GM10266 (cell line): ENCODE measurements at regions not wholly inside any gene's neighbourhood (a gene's known extent, or its start where the extent isn't known, plus 50 kb on each side); places are given as distances from the start of the nearest gene placed in this dataset.

ENCODE experiments used
- DNase-seq: peaks from one replicate; pipeline ENCODE4 v3.0.0; 2012; ENCODE audit errors: extremely low spot score
- TF ChIP-seq, protein P1 (sequence below): IDR thresholded peaks from 2 replicates; pipeline ENCODE4 v1.5.1; 2012; ENCODE audit warnings: mild to moderate bottlenecking, low read depth; ENCODE audit not compliant: control insufficient read depth, insufficient read depth; ENCODE audit errors: missing control alignments

DNA sequence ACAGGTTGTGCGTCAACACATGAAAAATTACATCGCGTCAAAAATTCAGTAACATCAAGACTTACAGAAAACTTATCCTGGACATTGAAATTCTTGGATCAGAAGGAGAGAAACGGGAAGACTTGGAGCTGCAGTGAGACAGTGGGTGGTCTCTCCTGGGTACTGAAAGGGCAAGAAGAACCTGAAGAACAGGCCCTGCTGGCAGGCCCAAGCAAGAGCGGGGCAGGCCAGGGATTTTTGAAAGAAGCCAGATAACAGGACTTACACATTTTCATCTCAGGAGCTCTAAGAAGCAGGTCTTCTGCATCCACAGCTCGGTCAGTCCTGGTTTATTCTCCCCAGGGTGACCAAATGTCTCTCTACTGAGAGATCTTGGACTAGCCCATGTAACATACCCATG is 466.5 kb upstream of the SOX5 start:
- TF ChIP-seq, protein P1, sequence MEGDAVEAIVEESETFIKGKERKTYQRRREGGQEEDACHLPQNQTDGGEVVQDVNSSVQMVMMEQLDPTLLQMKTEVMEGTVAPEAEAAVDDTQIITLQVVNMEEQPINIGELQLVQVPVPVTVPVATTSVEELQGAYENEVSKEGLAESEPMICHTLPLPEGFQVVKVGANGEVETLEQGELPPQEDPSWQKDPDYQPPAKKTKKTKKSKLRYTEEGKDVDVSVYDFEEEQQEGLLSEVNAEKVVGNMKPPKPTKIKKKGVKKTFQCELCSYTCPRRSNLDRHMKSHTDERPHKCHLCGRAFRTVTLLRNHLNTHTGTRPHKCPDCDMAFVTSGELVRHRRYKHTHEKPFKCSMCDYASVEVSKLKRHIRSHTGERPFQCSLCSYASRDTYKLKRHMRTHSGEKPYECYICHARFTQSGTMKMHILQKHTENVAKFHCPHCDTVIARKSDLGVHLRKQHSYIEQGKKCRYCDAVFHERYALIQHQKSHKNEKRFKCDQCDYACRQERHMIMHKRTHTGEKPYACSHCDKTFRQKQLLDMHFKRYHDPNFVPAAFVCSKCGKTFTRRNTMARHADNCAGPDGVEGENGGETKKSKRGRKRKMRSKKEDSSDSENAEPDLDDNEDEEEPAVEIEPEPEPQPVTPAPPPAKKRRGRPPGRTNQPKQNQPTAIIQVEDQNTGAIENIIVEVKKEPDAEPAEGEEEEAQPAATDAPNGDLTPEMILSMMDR: no peak
- DNase-seq: no peak

DNA sequence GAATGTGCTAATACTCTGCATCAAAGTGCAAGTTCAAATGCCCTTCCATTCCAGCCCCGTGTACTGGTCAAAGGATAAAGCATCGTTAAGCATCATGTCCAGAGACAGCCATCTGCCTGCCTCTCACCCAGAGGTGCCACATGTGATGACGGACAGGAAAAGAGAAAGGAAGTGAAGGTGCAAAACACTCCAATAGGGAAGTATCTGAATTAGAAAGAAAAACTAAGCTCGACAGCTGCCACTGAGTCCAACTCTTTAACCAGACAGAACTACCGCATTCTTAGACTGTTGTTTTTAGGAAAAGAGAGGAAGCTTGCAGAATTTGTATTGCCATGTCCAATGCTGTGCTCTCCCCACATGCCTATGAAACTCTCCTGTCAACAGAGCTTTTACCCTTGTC is 465.0 kb upstream of the SOX5 start:
- DNase-seq: no peak
- TF ChIP-seq, protein P1: no peak

DNA sequence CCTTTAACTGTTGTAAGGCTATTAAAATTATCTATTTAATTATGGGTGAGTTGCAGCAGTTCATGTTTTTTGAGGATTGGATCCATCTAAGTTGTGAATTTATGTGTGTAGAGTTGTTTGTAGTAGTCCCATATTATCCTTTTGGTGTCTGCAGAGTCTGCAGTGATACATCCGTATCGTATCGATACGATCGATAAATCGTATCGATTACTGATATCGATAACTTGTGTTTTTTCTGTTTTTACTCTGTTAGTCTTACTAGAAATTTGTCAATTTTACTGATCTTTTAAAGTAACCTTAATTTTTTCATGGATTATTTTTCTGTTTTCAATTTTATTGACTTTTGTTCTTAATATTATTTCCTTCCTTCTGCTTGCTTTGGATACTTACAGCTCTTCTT is 462.5 kb upstream of the SOX5 start:
- DNase-seq: no peak
- TF ChIP-seq, protein P1: no peak

DNA sequence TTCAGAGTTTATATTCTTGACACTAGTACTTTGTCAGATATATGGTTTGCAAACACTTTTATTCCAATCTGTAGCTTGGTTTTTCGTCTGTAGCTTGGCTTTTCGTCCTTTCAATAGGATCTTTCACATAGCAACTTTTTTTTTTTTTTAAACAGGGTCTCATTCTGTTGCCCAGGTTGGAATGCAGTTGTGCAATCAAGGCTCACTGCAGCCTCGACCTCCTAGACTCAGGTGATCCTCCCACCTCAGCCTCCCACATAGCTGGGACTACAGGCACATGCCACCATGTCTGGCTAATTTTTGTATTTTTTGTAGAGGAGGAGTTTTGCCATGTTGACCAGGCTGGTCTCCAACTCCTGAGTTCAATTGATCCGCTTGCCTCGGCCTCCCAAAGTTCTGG is 460.4 kb upstream of the SOX5 start:
- TF ChIP-seq, protein P1: no peak
- no peak for DNase-seq

DNA sequence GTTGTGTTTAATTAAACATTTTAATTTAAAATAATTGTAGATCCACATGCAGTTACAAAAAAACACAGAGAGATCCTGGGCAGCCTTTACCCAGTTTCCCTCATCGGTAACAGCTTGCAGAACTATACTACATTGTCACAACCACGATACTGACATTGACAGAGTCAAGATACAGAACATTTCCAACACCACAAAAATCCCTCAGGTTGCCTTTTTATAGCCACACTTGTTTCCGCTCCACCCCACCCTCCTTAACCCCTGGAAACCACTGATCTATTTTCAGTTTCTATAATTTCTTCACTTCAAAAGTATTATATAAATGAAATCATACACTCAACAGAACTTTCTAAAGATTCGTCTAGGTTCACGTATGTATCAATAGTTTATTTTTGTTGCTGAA is 458.8 kb upstream of the SOX5 start:
- DNase-seq: no peak

DNA sequence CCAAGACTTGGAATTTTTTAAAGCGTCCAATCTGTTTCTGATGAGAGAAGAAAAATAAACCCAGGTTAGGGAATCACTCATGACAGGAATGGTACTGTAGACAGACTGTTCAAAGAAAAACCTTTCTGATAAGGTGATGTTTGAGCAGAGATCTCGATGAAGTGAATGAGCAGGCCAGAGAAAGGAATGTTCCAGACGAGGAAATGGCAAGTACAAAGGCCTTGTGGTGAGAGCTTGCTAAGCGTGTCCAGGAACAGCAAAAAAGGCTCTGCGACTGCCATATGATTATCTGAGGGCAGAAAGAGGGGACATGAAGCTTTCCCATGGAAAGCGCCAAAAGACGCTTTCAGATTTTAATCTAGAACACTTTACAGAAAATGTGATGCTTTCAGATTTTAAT is 458.4 kb upstream of the SOX5 start:
- no peak for DNase-seq
- TF ChIP-seq, protein P1: no peak

More for the DNA sequence above, 458.8 kb upstream of the SOX5 start:
- TF ChIP-seq, protein P1: no peak

DNA sequence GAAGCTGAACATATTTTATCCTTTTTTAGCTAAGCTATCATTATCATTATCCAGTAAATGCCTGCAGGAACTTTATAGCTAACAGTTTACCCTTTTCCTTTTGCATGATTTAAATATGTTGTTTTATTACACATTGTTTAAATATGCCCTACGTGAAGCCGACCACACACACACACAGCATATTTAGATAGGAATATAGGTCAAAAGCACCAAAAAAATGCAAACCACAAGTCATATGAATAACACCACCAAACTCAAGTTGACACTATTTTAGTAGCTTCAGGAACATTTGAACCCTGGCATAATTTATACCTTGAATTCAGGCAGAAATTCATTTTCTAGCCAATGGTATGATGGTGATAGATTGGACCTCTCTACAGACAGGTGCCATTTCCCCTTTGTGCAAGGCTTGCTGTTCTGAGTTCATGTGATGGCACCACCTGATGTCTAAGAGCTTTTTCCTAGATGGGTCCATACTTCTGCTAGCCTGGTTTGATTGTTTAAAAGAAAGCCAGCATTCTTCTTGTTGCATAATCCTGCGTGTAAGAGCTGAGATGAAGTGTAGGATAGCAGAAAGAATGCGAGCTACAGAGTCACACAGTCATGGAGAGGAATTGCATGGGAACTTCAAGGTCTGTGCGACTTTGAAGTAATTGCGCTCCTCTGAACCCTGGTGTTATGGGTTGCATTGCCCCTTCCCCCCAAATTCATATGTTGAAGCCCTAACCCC is 454.8 kb upstream of the SOX5 start:
- no peak for DNase-seq
- TF ChIP-seq, protein P1: no peak
